Subcutaneous abdominal adipose tissue (tissue), 5 donors: ENCODE measurements at regions not wholly inside any gene's neighbourhood (a gene's known extent, or its start where the extent isn't known, plus 50 kb on each side); places are given as distances from the start of the nearest gene placed in this dataset.

Experiments used
- H3K27ac ChIP-seq: one replicate; pipeline ENCODE4 v1.7.0; 2013; ENCODE audit warnings: low read depth, mild to moderate bottlenecking, inconsistent platforms, low read length, moderate library complexity
- H3K27me3 ChIP-seq, 5 donors: one replicate each; pipeline ENCODE4 v1.7.0; 2013; ENCODE audit warnings: low read length in 5 of 5, inconsistent platforms in 1 of 5; ENCODE audit not compliant: control insufficient read depth in 5 of 5, insufficient read depth in 4 of 5
- H3K36me3 ChIP-seq, 5 donors: one replicate each; pipeline ENCODE4 v1.7.0; 2013; ENCODE audit warnings: low read length in 5 of 5; ENCODE audit not compliant: control insufficient read depth in 5 of 5, insufficient read depth in 5 of 5
- H3K4me1 ChIP-seq, 5 donors: one replicate each; pipeline ENCODE4 v1.7.0; 2013; ENCODE audit warnings: low read length in 5 of 5, mild to moderate bottlenecking in 3 of 5, moderate library complexity in 1 of 5; ENCODE audit not compliant: control insufficient read depth in 5 of 5, insufficient read depth in 5 of 5
- H3K4me3 ChIP-seq, 5 donors: one replicate each; pipeline ENCODE4 v1.7.0; 2013; ENCODE audit warnings: low read length in 5 of 5, low read depth in 1 of 5
- H3K9ac ChIP-seq, 5 donors: one replicate each; pipeline ENCODE4 v1.7.0; 2013; ENCODE audit warnings: low read length in 5 of 5, mild to moderate bottlenecking in 4 of 5, moderate library complexity in 3 of 5
- H3K9me3 ChIP-seq, 5 donors: one replicate each; pipeline ENCODE4 v1.7.0; 2013; ENCODE audit warnings: low read length in 5 of 5; ENCODE audit not compliant: control insufficient read depth in 5 of 5
- donor health status: healthy.
- donor health status: healthy.
- donor health status: healthy.
- donor health status: healthy.
- donor health status: healthy.

GRCh38 chr2:104280216-104280615, 573.7 kb upstream of the POU3F3 start:
- Histone ChIP-seq H3K36me3 (no peaks in the 10 kb centered on the region), H3K4me3 (no peak overlapping the region), H3K27me3 (no peaks in the 10 kb centered on the region), H3K27ac (no peak overlapping the region), H3K9ac (no peak overlapping the region), H3K9me3 (no peaks in the 10 kb centered on the region), H3K4me1 (no peaks in the 10 kb centered on the region)

GRCh38 chr2:104286841-104287240, 567.1 kb upstream of the POU3F3 start:
- Histone ChIP-seq H3K4me3 (no peak overlapping the region), H3K4me1 (no peaks in the 10 kb centered on the region), H3K27me3 (no peaks in the 10 kb centered on the region), H3K36me3 (no peaks in the 10 kb centered on the region), H3K27ac (no peak overlapping the region), H3K9ac (no peak overlapping the region), H3K9me3 (no peaks in the 10 kb centered on the region)

GRCh38 chr2:104289651-104290565, 564.0 kb upstream of the POU3F3 start:
- H3K27ac ChIP-seq = no peak overlapping the region
- H3K9me3 ChIP-seq = no peaks in the 10 kb centered on the region
- H3K4me1 ChIP-seq = no peaks in the 10 kb centered on the region
- H3K36me3 ChIP-seq = no peaks in the 10 kb centered on the region
- no peaks in the 10 kb centered on the region for H3K27me3 ChIP-seq
- no peak overlapping the region for H3K4me3 ChIP-seq
- no peak overlapping the region for H3K9ac ChIP-seq

- H3K9me3 ChIP-seq = no peaks in the 10 kb centered on the region
- no peak overlapping the region for H3K27ac ChIP-seq
- H3K27me3 ChIP-seq = no peaks in the 10 kb centered on the region
- H3K4me1 ChIP-seq = no peaks in the 10 kb centered on the region
- no peak overlapping the region for H3K4me3 ChIP-seq
- no peak overlapping the region for H3K9ac ChIP-seq
- no peaks in the 10 kb centered on the region for H3K36me3 ChIP-seq
Observed at GRCh38 chr2:104290566-104290891, 563.4 kb upstream of the POU3F3 start.

GRCh38 chr2:104312684-104313083, 541.2 kb upstream of the POU3F3 start:
- no peak overlapping the region for H3K27ac ChIP-seq
- no peak overlapping the region for H3K4me3 ChIP-seq
- no peak overlapping the region for H3K9ac ChIP-seq
- peaks cover 0 to 2% (median 0%) of the 10 kb centered on the region in 5 donors for H3K27me3 ChIP-seq
- H3K36me3 ChIP-seq = no peaks in the 10 kb centered on the region
- peaks cover 0 to 12% (median 3%) of the 10 kb centered on the region in 5 donors for H3K9me3 ChIP-seq
- no peaks in the 10 kb centered on the region for H3K4me1 ChIP-seq

- H3K4me3 ChIP-seq = no peak overlapping the region
- H3K9me3 ChIP-seq = no peaks in the 10 kb centered on the region
- no peak overlapping the region for H3K9ac ChIP-seq
- H3K4me1 ChIP-seq = no peaks in the 10 kb centered on the region
- no peak overlapping the region for H3K27ac ChIP-seq
- H3K36me3 ChIP-seq = no peaks in the 10 kb centered on the region
- peaks cover 0 to 10% (median 0%) of the 10 kb centered on the region in 5 donors for H3K27me3 ChIP-seq
Observed at GRCh38 chr2:104318001-104318665, 535.8 kb upstream of the POU3F3 start.

GRCh38 chr2:104321116-104321795, 532.7 kb upstream of the POU3F3 start:
- Histone ChIP-seq H3K4me3 (no peak overlapping the region), H3K27me3 (peaks cover 0 to 10% (median 0%) of the 10 kb centered on the region in 5 donors), H3K4me1 (no peaks in the 10 kb centered on the region), H3K9ac (no peak overlapping the region), H3K27ac (no peak overlapping the region), H3K9me3 (no peaks in the 10 kb centered on the region), H3K36me3 (no peaks in the 10 kb centered on the region)

- no peak overlapping the region for H3K27ac ChIP-seq
- H3K9ac ChIP-seq = no peak overlapping the region
- H3K36me3 ChIP-seq = no peaks in the 10 kb centered on the region
- H3K4me3 ChIP-seq = no peak overlapping the region
- H3K9me3 ChIP-seq = no peaks in the 10 kb centered on the region
- no peaks in the 10 kb centered on the region for H3K4me1 ChIP-seq
- peaks cover 0 to 10% (median 0%) of the 10 kb centered on the region in 5 donors for H3K27me3 ChIP-seq
Observed at GRCh38 chr2:104321796-104322349, 532.0 kb upstream of the POU3F3 start.

- Histone ChIP-seq H3K27me3 (no peaks in the 10 kb centered on the region), H3K36me3 (no peaks in the 10 kb centered on the region), H3K4me1 (no peaks in the 10 kb centered on the region), H3K9ac (no peak overlapping the region), H3K4me3 (no peak overlapping the region), H3K9me3 (no peaks in the 10 kb centered on the region), H3K27ac (no peak overlapping the region)
Observed at GRCh38 chr2:104332731-104333130, 521.2 kb upstream of the POU3F3 start.

GRCh38 chr2:104337869-104338268, 516.0 kb upstream of the POU3F3 start:
- Histone ChIP-seq H3K36me3 (no peaks in the 10 kb centered on the region), H3K9me3 (no peaks in the 10 kb centered on the region), H3K27me3 (no peaks in the 10 kb centered on the region), H3K27ac (no peak overlapping the region), H3K9ac (no peak overlapping the region), H3K4me3 (no peak overlapping the region), H3K4me1 (no peaks in the 10 kb centered on the region)
